CD4-positive, alpha-beta T cell (primary cell): ENCODE measurements at regions not wholly inside any gene's neighbourhood (a gene's known extent, or its start where the extent isn't known, plus 50 kb on each side); places are given as distances from the start of the nearest gene placed in this dataset.

Source experiments
- ATAC-seq: fragments of 200-7000 bp; cut with Tn5 transposase; one replicate; pipeline ENCODE4 v1.10.0; 2022; ENCODE audit warnings: mild to moderate bottlenecking; ENCODE audit not compliant: poor library complexity
- CTCF ChIA-PET: fragments of 350-600 bp; sonication (Branson Sonifier 250); formaldehyde crosslinking; loops from one replicate; lab custom pipeline; 2021; ENCODE audit warnings: antibody characterized with exemption, inconsistent platforms; lab: Charles Lee
- POLR2A ChIA-PET: fragments of 350-600 bp; sonication (Branson Sonifier 250); formaldehyde crosslinking; loops from one replicate; lab custom pipeline; 2021; ENCODE audit warnings: antibody characterized with exemption, inconsistent platforms; lab: Charles Lee
- DNase-seq, 14 experiments: peaks; one replicate each; pipeline ENCODE4 v3.0.0-alpha.2; 2013 to 2020; ENCODE audit warnings: mixed read lengths in 2 of 14
- H3K27ac ChIP-seq, 2 donors: one replicate each; pipeline versions ENCODE4 v1.5.1 to v1.7.0; 2013; ENCODE audit warnings: low read length in 2 of 2, low read depth in 1 of 2, mild to moderate bottlenecking in 1 of 2
- H3K27me3 ChIP-seq, 2 experiments: 1 replicate in 1 of 2; 2 replicates in 1 of 2; pipeline versions ENCODE4 v1.6.1 to v1.7.0; 2013; ENCODE audit warnings: low read length in 2 of 2, control low read depth in 1 of 2, mild to moderate bottlenecking in 1 of 2, moderate library complexity in 1 of 2; ENCODE audit not compliant: insufficient read depth in 2 of 2, control insufficient read depth in 1 of 2
- H3K36me3 ChIP-seq: one replicate; pipeline ENCODE4 v1.6.1; 2013; ENCODE audit warnings: low read length, control low read depth; ENCODE audit not compliant: insufficient read depth
- H3K4me1 ChIP-seq: one replicate; pipeline ENCODE4 v1.6.1; 2013; ENCODE audit warnings: low read length, control low read depth; ENCODE audit not compliant: insufficient read depth
- H3K4me3 ChIP-seq: one replicate; pipeline ENCODE4 v1.5.1; 2013; ENCODE audit warnings: mild to moderate bottlenecking, low read length, moderate library complexity
- H3K9me3 ChIP-seq, 2 experiments: 1 replicate in 1 of 2; 2 replicates in 1 of 2; pipeline versions ENCODE4 v1.6.1 to v1.7.0; 2013; ENCODE audit warnings: low read length in 2 of 2, mild to moderate bottlenecking in 2 of 2, control low read depth in 1 of 2, moderate library complexity in 1 of 2; ENCODE audit not compliant: control insufficient read depth in 1 of 2, insufficient read depth in 1 of 2
- H3K27ac Mint-ChIP-seq: one replicate; pipeline ENCODE4 v1.8.0; 2020; ENCODE audit warnings: mixed read lengths
- H3K27me3 Mint-ChIP-seq: one replicate; pipeline ENCODE4 v1.8.0; 2021; ENCODE audit warnings: mixed read lengths
- H3K36me3 Mint-ChIP-seq: one replicate; pipeline ENCODE4 v1.8.0; 2021; ENCODE audit warnings: low read depth, mixed read lengths
- H3K4me1 Mint-ChIP-seq: one replicate; pipeline ENCODE4 v1.8.0; 2021; ENCODE audit warnings: low read depth, mixed read lengths
- H3K4me3 Mint-ChIP-seq: one replicate; pipeline ENCODE4 v1.8.0; 2020; ENCODE audit warnings: mild to moderate bottlenecking, mixed read lengths
- H3K9me3 Mint-ChIP-seq: one replicate; pipeline ENCODE4 v1.8.0; 2020; ENCODE audit warnings: mixed read lengths
- CTCF ChIP-seq: fragments of 200-600 bp; IDR thresholded peaks from one replicate; pipeline ENCODE4 v1.8.0; 2022; ENCODE audit warnings: antibody characterized with exemption, mild to moderate bottlenecking
- intact Hi-C, 2 experiments: fragments of 100-400 bp; cut with DNase I in 1 of 2; cut with micrococcal nuclease in 1 of 2; formaldehyde crosslinking; loops; one replicate each; pipeline versions ENCODE4 v1.15.1 to v1.9.0; 2023 to 2025; cut with DNase I, micrococcal nuclease

- Histone ChIP-seq H3K36me3 (no peaks in the 10 kb centered on the region), H3K9me3 (peaks cover 0 to 3% of the 10 kb centered on the region in 2 experiments), H3K27me3 (no peaks in the 10 kb centered on the region), H3K27ac (no peak overlapping the region), H3K4me1 (no peaks in the 10 kb centered on the region), H3K4me3 (no peak overlapping the region)
- no peaks in the 10 kb centered on the region for H3K27me3 Mint-ChIP-seq
- H3K27ac Mint-ChIP-seq, result no peak overlapping the region
- no peaks in the 10 kb centered on the region for H3K4me1 Mint-ChIP-seq
- DNase-seq, result no peak
- no peaks in the 10 kb centered on the region for H3K36me3 Mint-ChIP-seq
- no peak for ATAC-seq
- TF ChIP-seq CTCF, result no peak
- intact Hi-C loops, result no loop called here
- ChIA-PET POLR2A (no interaction called here), CTCF (no interaction called here)
- no peak overlapping the region for H3K4me3 Mint-ChIP-seq
- peaks cover 7% of the 10 kb centered on the region for H3K9me3 Mint-ChIP-seq
These were observed 158.9 kb upstream of the FOXG1 start for GRCh38 chr14:28607661-28608060.

DNA sequence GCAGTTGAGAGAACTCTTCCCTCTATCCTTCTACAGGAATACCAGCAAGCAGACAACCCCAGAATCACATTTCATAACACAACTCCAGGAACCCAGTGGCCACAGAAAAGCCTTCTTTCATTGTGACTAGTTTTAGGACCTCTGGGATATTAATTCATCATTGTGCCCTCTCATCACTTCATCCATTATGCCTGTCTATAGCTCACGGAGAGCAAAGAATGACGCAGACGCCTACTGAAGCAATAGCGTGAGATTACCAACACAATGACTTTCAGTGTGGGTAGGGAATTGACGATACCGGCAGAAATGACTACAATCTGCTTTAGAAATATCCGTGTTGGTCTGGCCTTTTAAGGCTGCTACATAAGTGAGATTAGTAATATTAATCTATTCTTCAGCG is 158.1 kb upstream of the FOXG1 start:
- no peak for TF ChIP-seq CTCF

GRCh38 chr14:28608851-28609828 is 157.4 kb upstream of the FOXG1 start:
- H3K27me3 ChIP-seq, result no peaks in the 10 kb centered on the region
- H3K36me3 ChIP-seq, result no peaks in the 10 kb centered on the region
- Mint-ChIP-seq H3K27ac (no peak overlapping the region), H3K27me3 (no peaks in the 10 kb centered on the region), H3K9me3 (peaks cover 4% of the 10 kb centered on the region), H3K36me3 (no peaks in the 10 kb centered on the region), H3K4me1 (no peaks in the 10 kb centered on the region), H3K4me3 (no peak overlapping the region)
- POLR2A ChIA-PET, result no interaction called here
- no peak overlapping the region for H3K4me3 ChIP-seq
- peaks cover 0 to 3% of the 10 kb centered on the region in 2 experiments for H3K9me3 ChIP-seq
- H3K4me1 ChIP-seq, result no peaks in the 10 kb centered on the region
- CTCF ChIA-PET, result no interaction called here
- intact Hi-C loops, result no loop called here
- no peak for DNase-seq
- H3K27ac ChIP-seq, result no peak overlapping the region
- TF ChIP-seq CTCF, result no peak
- ATAC-seq, result no peak

More for the DNA sequence above, 158.1 kb upstream of the FOXG1 start:
- Mint-ChIP-seq H3K4me1 (no peaks in the 10 kb centered on the region), H3K4me3 (no peak overlapping the region), H3K9me3 (peaks cover 6% of the 10 kb centered on the region), H3K36me3 (no peaks in the 10 kb centered on the region), H3K27me3 (no peaks in the 10 kb centered on the region), H3K27ac (no peak overlapping the region)
- no peak overlapping the region for H3K4me3 ChIP-seq
- peaks cover 0 to 3% of the 10 kb centered on the region in 2 experiments for H3K9me3 ChIP-seq
- ATAC-seq (no peak), DNase-seq (no peak)
- no peak overlapping the region for H3K27ac ChIP-seq
- H3K36me3 ChIP-seq, result no peaks in the 10 kb centered on the region
- no peaks in the 10 kb centered on the region for H3K4me1 ChIP-seq
- H3K27me3 ChIP-seq, result no peaks in the 10 kb centered on the region
- ChIA-PET POLR2A (no interaction called here), CTCF (no interaction called here)
- intact Hi-C loops, result no loop called here
